GM21528 (cell line): ENCODE measurements at regions not wholly inside any gene's neighbourhood (a gene's known extent, or its start where the extent isn't known, plus 50 kb on each side); places are given as distances from the start of the nearest gene placed in this dataset.
"Not testable (repeated sequence)": the region's sequence is repeated elsewhere in the genome, so short reads cannot be mapped to it uniquely, and the experiment has no call there.

Experiments
- ATAC-seq: cut with Tn5 transposase; IDR thresholded peaks from one replicate; pipeline ENCODE4 v1.9.1; 2021; ENCODE audit warnings: mild to moderate bottlenecking, moderate library complexity; ENCODE audit not compliant: unreplicated experiment, low FRiP score

DNA sequence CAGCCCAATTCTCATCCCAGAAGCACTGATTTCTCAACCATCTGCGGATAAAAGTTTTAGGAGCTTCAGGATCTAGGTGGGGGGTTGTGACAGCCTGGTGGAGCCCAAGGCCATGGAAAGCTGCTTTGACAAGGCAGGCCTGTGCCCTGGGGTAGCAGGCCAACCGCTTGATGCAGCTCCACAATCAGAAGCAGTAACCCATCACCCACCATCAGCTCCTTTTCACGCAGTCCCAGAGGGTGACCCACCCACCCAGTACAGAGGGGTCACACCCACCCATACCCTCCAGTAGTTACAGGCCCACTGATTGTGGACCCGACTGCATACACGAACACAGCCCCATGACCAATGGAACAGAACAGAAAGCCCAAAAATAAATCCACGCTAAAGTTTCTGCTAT lies 253.9 kb downstream of the AHR start:
- ATAC-seq, result no peak

DNA sequence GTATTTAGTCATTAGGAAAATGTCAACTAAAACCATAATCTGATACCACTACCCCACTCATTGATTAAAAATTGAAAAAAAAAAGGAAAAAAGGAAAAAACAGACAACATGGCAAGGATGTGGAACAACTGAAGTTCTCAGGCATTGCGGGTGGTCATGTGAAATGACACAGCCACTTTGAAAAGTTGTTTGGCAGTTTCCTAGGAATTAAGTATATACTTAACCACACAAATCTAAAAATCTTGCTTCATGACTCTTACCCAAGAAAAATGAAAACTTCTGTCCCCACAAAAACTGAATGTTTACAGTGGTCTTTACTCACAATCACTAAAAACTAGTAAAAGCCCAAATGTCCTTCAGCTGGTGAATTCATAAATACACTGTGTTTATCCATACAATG lies 254.5 kb downstream of the AHR start:
- ATAC-seq, result no peak

DNA sequence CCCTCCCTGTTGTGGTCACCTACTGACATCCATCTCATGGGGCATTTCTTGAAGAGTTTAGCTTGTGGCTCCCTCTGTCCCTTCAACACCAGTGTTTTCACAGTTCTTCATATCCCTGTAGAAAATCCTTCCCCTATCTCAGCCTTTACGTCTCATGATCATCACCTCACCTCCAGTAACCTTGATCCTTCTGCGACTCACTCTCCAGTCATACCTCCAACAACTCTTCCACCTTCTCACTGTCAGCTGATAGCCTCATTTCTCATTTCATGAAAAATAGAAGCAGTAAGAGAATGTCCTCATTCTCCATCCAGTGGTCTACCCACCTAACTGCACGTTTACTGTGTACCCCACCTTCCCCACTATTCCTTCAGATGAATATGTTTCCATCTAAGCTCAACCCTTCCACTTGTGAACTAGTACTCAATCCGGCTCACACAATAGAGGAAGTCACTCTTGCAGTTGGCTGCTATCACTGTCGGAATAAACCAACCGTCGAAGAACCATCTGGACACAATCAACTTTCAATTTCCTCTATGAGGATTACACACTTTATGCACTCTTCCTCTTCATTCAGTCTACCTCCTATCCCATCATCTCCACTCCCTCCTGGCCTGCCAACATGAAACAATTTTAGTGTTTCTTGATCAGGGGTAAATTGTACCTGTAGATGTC lies 256.0 kb downstream of the AHR start:
- ATAC-seq, result no peak

DNA sequence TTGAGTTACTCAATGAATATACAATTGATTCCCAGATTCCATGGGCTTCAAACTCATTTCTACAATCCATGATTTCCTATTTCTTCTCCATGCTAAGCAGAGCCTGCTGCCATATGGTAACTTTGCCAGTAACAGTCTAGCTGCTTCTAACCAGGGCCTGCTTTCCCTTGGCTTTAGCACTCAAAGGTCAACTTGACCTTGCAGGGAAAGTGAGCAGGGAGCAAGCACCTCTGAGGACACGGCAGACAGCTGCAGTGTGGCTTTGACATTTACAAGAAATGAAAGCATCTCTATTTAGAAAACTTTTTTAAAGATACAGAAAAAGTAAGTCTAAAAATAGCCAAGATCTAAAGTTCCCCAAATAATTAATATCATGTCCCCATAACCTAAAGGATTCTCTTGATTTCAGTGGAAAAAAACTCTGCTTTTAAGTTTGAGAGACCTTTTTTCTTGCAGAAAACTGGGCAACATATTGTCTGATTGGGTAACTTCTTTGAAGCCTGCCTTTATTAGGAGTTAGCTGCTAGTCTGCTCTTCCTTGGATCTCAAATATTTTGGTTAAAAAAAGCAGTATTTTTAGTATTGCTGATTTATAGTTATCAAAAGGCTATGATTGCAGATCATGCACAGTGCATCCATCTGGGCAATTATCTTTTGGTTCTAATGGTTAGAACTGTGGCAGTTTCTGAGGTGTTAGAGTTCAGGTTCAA lies 257.9 kb downstream of the AHR start:
- no peak for ATAC-seq

DNA sequence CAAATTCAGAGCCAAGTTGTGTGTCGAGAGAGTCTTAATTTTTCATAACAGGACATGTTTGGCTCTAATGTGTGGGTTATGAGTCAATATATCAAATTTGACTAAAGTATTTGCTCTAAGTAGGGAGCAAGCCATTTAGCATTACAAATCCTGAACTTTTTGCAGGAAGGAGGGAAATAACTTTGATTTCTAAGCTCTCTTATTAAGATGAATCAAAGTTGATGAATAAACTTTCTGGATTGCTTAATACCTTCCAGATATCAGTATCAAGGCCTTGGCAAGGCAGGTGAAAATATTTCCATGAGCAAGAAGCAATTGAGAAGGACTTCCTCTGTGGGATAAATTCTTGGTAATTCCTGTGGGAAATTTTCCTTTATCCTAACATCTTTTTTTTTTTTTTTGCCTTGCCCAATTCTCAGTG lies 258.8 kb downstream of the AHR start:
- no peak for ATAC-seq

DNA sequence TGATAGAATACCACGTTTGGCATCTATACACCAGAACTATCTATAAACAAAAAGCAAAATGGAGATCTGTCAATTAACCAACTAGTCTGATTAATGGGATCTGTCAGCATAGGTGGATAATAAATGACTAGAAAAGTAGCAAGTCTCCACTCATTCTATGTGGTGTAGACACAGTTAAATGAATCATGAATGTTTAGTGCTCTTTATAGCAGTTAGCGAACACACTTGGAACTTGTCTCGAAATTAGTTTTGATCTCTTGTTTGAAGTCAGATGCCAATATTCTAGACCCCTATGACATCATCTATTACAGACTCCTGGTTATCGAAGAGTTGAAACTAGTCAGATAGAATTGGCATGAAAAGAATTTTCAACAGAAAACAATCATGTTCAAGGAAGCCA lies 259.7 kb downstream of the AHR start:
- ATAC-seq, result no peak

DNA sequence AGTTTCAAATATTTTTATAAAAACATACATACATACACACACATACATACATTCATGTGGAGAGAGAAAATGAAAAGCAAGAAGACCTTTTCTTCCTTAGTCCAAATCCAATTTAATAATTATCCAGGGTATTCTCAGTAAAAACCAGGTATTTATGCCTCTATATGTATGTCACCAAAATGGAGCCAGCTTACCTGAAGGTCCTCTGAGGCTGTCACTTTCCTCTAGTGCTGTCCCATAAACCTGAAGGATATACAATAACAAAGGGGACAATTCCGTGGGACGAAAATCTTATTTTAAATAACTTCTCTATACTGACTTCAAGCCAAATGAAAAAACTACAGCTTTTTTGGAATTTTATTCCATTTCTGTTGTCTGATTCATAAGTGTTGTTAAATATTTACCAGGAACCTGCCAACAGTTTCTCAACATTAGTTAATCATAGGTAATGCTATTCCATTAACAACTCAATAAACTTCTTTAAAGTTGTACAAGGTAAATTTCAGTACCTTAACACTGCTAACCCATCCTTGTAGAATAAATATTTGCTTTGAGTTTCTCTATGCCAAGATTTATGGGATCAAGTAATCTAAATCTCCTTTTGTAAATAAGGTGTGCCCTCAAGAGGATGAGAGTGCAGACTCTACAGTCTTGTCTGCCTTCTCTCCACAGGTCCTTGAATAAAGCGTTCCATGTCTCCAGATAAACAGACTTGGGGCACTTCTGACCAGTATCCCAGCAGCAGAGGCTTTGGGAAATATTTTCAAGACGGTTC lies 260.3 kb downstream of the AHR start:
- no peak for ATAC-seq

DNA sequence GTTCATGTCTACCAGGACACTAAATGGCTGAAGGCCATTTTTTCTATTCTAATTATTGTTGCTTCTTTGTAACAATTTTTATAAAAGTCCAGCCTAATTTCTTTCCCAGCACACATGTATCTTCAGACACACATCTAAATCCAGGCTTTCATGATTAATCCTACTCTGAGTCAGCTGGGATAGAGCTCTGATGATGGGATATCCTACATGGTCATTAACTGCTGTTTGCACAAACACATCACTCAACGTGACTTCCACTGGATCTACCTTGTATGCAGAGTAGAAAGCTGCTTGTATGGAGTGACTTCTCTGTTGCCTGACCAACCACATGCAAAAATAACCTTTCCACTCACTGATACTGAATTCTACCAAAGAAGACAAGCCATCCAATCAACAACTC lies 260.9 kb downstream of the AHR start:
- ATAC-seq, result no peak

DNA sequence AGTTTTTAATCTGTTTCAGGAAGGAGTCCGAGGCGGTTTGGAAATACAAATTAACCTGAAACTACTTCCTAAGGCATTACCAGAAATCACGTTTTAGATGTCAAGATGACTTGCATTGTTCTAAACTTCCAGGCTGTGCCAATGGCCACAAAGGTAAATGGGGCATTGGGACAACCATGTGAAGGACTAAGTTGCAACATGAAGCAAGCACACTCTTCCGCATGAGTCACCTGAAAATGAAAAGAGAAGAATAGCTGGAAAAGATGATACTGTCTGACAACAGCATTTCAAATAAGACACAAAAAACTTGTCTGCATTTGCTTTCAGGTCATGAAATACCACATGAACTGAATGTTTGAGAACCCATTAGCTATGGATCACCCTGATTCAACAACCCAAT lies 262.1 kb downstream of the AHR start:
- no peak for ATAC-seq

DNA sequence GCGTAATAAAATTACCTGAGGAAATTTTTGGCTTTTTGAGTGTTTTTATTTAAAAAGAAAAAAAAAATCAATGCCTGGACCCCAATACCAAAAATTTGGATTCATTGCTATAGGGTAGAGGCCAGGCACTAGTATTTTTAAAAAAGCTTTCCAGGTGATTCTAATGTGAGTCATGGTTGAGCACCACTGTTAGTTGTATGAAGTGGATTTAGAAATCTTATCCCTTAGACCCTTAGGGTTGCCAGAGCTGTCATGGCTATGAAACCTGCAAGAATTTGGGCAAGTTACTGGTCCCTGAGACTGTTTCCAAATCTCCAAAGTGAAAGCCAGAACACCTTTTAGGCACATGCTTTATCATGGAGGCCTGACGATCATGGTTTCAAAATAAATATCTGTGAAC lies 262.5 kb downstream of the AHR start:
- ATAC-seq, result no peak

DNA sequence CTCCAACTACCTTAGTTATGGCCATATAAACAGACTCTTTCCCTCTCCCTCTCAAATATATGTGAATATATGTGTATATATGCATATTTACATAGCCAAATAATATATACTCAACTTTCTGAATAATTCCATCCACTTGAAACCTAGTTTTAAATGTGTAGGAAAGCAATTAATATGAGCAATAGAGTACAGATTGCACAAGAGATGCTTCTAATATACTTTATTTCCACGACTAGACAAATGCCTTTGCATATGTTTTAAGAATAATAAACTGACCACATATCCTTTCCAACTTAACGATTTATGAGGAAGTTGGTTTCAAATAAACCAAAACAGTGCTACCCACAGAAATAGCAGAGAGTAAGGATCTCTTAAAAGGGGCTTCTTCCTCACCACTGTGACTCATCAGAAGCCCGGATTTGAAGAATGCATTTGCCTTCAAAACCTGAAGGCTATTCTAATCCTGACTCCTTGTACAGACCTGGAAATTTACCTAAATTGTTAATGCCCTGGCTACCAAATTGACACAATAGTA lies 266.3 kb downstream of the AHR start:
- no peak for ATAC-seq

DNA sequence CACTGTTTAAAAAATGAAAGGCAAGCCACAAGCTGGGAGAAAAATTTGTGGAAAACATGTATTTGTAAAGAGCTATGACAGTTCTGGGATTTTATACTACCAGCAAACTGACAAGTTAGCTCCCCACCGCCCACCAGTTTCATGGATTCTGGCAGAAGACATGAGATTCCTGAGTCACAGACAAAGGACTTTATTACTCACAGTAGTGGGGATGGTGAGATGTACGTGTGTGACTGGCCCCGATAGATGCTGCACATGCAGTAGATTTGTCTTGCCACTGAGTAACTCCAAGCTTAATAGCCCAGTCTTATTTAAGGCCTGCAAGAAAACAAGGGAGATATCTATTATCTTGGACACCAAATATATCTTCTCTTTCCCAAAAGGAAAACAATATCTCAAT lies 281.7 kb downstream of the AHR start:
- no peak for ATAC-seq

DNA sequence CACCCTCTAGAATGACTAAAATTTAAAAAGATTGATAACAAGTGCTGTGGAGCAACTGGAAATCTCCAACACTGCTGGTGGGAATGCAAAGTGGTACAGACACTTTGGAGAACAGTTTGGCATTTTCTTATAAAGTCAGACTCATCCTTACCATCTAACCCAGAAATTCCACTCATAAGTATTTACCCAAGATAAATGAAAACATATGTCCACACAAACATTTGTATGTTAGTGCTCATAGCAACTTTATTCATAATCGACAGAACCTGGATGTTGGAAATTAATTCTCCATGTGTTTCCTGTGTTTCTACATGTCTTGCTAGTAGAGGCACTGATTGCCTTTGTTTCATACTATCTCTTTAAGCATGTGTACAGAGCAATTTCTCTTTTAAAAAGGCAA lies 282.4 kb downstream of the AHR start:
- ATAC-seq, result no peak

DNA sequence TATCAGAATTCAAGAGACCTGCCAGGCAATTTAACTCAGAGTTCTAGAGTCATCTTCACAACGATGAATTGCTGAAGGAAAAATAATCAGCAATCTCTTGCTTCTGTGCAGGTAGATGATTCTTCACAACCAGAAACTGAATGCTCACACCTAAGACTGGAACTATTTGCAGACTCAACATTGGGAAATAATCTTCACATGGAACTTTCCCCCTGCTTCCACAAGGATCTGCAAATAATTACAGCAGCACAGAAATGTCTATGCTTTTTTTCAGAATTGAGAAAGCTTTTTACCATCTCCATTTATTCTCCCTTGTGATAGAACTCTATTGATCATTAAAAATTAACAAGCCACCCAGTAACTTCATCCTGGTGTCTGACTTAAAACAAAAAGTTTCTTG lies 282.8 kb downstream of the AHR start:
- ATAC-seq, result no peak

DNA sequence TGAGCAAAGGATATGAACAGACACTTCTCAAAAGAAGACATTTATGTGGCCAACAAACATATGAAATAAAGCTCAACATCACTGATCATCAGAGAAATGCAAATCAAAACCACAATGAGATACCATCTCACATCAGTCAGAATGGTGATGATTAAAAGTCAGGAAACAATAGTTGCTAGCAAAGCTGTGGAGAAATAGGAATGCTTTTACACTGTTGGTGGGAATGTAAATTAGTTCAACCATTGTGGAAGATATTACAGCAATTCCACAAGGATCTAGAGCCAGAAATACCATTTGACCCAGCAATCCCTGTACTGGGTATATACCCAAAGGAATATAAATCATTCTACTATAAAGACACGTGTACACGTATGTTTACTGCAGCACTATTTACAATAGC lies 284.2 kb downstream of the AHR start:
- ATAC-seq, result not testable (repeated sequence)

DNA sequence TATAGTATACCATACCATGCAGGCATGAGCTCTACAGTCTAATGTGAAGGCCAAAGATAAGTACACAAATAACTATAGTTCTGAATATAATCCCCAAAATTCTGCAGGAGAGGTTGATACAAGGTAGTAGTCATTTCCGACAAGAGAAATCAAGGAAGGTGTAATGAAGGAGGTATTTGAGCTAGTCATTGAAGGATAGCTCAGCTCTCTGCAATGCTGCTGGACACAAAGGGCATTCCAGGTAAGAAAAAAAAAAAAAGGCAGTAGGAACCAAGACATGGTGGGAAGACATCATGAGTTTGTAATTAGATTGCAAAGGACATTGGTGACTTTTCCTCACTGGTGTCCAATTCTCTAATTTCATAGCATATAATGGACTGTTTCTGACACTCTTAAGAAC lies 285.3 kb downstream of the AHR start:
- no peak for ATAC-seq

DNA sequence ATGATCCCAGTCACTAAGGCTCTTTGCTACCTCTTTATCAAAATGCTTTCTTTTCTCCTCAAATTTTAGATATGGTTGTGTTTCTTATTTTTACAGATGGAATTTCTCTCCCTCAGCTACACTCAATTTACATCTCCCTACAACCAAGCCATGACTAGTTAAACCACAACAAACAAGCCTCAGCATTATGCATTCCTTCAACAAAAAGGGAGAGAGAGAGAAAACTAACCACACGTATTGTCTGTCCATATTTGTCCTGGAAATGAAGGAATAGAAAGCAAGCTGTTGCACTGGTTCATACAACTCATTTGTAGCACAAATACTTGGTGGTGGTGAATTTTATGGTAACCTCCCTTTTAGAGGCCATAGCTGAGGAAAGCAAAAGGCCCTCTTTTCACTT lies 286.4 kb downstream of the AHR start:
- ATAC-seq, result no peak

DNA sequence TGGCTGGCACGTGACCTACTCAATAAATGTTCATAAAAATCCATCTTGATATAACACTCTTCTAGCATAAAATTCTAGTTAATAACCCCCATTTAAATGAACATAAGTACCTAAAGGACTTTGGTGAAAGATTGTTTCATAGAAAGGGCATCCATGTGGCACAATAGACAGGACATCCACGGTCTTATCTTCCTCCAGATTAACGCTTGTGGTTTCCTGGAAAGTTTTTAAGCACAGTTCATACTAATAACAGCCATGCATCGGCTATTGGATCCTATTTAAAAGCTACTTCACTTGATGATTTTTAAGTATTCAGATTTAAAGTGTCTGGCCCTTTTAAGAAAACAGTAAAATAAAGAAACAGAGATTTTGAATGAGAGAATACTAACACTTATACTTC lies 288.3 kb downstream of the AHR start:
- no peak for ATAC-seq

DNA sequence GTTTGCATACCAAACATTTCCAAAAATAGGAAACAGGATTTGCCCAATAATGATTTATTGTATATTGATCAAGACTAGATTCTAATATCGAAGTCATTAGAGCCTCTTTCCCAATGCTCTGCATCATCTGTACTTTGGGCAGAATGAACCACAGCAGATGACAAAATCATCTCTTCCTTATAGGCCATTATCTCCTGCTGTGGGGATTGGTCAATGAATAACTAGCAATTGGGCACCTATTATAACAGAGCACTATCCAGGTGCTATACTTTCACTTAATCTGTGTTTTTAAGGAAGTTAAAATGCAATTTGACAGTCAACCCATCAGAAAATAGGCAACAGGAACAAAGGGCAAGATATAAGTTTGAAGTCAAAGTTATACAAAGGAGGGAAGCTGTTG lies 290.3 kb downstream of the AHR start:
- no peak for ATAC-seq

DNA sequence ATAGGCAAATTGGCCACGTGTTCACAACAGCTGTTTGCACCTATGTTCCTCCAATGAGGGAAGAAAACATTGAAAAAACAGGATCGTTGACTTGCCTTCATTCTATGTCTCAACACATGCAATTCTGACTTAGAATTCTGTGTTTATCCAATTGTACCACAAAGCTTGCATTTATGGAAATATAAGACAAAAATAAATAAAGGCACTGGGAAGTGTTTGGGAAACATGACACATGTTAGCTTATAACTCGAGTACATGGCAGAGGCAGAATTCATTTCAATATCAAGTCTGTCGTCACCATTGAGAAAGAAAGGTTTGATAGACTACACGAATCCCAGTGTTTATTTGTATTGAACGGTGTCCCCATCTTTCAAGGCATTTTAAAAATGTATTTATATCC lies 291.2 kb downstream of the AHR start:
- no peak for ATAC-seq

DNA sequence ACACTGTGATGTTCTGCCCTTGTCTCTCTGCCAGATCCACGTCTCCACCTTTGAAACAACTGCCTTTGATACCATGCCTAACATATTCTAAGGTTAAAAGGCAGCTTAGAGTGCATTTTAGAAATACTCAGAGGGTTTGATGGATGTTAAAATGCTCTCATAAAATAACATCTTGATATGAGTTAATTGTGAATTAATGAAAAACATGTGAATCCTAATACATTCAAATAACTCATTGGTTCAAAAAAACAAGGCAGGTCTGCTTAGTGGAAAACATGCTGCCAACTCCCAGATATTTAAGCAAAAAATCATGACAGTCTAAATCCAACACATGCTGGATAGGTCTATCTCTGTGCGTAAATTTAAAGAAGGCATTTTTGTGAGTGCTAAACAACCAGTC lies 291.8 kb downstream of the AHR start:
- no peak for ATAC-seq
